Activated CD8-positive, alpha-beta memory T cell treated with anti-CD3 and anti-CD28 coated beads, Interleukin-2, amount 50 U/mL, for 1 hour (primary cell): ENCODE measurements at regions not wholly inside any gene's neighbourhood (a gene's known extent, or its start where the extent isn't known, plus 50 kb on each side); places are given as distances from the start of the nearest gene placed in this dataset.

Experiments used
- DNase-seq: peaks from one replicate; pipeline ENCODE4 v3.0.0-alpha.2; 2020; ENCODE audit errors: extremely low read depth

GRCh38 chr10:123604506-123604905 lies 61.6 kb upstream of the GPR26 start:
- DNase-seq: no peak

GRCh38 chr10:123606006-123606405 lies 60.1 kb upstream of the GPR26 start:
- DNase-seq: no peak

GRCh38 chr10:123606955-123607354 lies 59.2 kb upstream of the GPR26 start:
- no peak for DNase-seq

GRCh38 chr10:123607386-123607785 lies 58.8 kb upstream of the GPR26 start:
- no peak for DNase-seq

GRCh38 chr10:123608047-123608446 lies 58.1 kb upstream of the GPR26 start:
- no peak for DNase-seq

GRCh38 chr10:123611243-123611642 lies 54.9 kb upstream of the GPR26 start:
- no peak for DNase-seq

- no peak for DNase-seq
Observed at GRCh38 chr10:123611876-123612275, 54.3 kb upstream of the GPR26 start.

GRCh38 chr10:123613346-123613850 lies 52.8 kb upstream of the GPR26 start:
- DNase-seq: no peak

- peak; percentile 2 for DNase-seq
Observed at GRCh38 chr10:123614888-123615287, 51.3 kb upstream of the GPR26 start.
